ENCODE measurements at regions not wholly inside any gene's neighbourhood (a gene's known extent, or its start where the extent isn't known, plus 50 kb on each side); places are given as distances from the start of the nearest gene placed in this dataset.

DNA sequence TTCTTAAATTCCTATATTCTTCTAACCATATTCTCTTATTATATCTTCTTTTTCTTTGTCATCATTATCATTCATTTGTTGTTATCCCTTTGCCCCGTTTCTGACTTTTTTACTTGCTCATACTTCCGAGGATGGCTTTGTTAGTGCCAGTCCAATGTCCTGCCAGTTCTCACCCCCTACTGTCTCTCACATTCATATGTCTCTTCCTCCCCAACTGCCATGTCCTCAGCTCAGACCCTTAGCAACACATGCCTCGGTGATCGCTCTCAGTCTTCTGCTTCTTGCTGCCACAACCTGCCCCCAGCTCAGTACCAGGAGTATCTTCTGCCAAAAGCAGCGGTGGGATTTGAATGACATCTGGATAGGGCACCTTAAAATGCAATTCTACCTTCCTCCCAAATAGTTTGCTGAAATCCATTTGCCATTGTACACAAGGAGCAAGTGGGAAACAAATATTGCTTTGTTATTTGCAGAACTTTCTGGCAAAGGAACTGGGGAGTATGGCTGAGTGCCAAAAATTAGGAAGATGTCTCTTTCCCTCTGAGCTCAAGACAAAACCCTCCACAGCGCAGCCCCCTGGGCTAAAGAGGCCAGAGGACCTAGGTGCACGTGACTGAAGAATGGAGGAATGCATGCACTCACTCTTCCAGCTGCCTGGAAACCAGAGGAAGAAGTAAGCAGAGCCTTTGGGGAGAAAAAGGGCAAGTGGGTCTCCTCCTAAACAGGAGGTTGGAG lies 57.7 kb upstream of the CTNNB1 start:
- no peak for TF ChIP-seq CTCF (IDR thresholded peaks at IDR 0.05)
- no peak for TF ChIP-seq POLR2A (IDR thresholded peaks at IDR 0.05)

Data from esophagus squamous epithelium (tissue), 4 donors.